Lower leg skin (tissue), 3 donors: ENCODE measurements at regions not wholly inside any gene's neighbourhood (a gene's known extent, or its start where the extent isn't known, plus 50 kb on each side); places are given as distances from the start of the nearest gene placed in this dataset.

Source experiments
- POLR2A ChIP-seq, 2 donors: fragments of 450-650 bp; IDR thresholded peaks; one replicate each; pipeline ENCODE4 v1.6.1; 2016 to 2017; ENCODE audit warnings: antibody characterized with exemption in 2 of 2, mild to moderate bottlenecking in 1 of 2, moderate library complexity in 1 of 2
- TF ChIP-seq, protein P1 (sequence below), 3 donors: fragments of 450-650 bp; IDR thresholded peaks; one replicate each; pipeline ENCODE4 v1.5.1; 2016; ENCODE audit warnings: antibody characterized with exemption in 3 of 3, mild to moderate bottlenecking in 3 of 3, moderate library complexity in 2 of 3

DNA sequence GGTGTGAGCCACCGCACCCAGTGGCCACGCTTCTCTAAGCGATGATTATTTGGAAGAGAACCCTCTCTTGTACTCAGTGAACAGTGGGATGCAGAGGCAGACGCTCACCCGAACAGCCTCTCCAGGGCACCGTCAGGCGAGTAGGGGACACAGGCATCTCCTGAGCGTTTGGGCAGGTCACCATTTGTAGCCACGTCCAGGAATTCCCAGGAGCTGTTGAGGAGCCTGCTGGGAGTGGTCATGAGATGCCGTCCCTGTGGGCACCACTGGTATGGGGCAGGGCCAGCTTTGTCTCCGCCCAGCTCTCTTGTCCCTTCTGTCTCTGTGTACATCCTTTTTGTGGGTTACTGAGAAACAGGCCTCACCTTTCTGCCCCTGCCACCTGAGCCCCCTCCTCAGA lies 81.3 kb upstream of the ZNF469 start:
- TF ChIP-seq, protein P1, sequence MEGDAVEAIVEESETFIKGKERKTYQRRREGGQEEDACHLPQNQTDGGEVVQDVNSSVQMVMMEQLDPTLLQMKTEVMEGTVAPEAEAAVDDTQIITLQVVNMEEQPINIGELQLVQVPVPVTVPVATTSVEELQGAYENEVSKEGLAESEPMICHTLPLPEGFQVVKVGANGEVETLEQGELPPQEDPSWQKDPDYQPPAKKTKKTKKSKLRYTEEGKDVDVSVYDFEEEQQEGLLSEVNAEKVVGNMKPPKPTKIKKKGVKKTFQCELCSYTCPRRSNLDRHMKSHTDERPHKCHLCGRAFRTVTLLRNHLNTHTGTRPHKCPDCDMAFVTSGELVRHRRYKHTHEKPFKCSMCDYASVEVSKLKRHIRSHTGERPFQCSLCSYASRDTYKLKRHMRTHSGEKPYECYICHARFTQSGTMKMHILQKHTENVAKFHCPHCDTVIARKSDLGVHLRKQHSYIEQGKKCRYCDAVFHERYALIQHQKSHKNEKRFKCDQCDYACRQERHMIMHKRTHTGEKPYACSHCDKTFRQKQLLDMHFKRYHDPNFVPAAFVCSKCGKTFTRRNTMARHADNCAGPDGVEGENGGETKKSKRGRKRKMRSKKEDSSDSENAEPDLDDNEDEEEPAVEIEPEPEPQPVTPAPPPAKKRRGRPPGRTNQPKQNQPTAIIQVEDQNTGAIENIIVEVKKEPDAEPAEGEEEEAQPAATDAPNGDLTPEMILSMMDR (IDR thresholded peaks at IDR 0.05): no peak
- TF ChIP-seq POLR2A (IDR thresholded peaks at IDR 0.05): no peak
